ENCODE measurements at regions not wholly inside any gene's neighbourhood (a gene's known extent, or its start where the extent isn't known, plus 50 kb on each side); places are given as distances from the start of the nearest gene placed in this dataset.

GRCh38 chr13:84279166-84279565 lies 396.9 kb upstream of the SLITRK1 start:
- no peak overlapping the region for H3K4me3 Mint-ChIP-seq
- Histone ChIP-seq H3K9me3 (ENCODE audit: low read length) (no peaks in the 10 kb centered on the region), H3K4me3 (ENCODE audit: low read length) (no peak overlapping the region), H3K27me3 (ENCODE audit: insufficient read depth, low read length, poor library complexity, severe bottlenecking) (no peaks in the 10 kb centered on the region), H3K36me3 (ENCODE audit: insufficient read depth, low read length) (no peaks in the 10 kb centered on the region), H3K27ac (ENCODE audit: low read depth, low read length) (no peak overlapping the region), H3K4me1 (ENCODE audit: insufficient read depth, low read length) (no peaks in the 10 kb centered on the region)
- no peaks in the 10 kb centered on the region for H3K36me3 Mint-ChIP-seq
- POLR2A ChIA-PET = no interaction called here
- DNase-seq = no peak
- H3K27me3 Mint-ChIP-seq = no peaks in the 10 kb centered on the region
- no peaks in the 10 kb centered on the region for H3K9me3 Mint-ChIP-seq
- H3K4me1 Mint-ChIP-seq = no peaks in the 10 kb centered on the region
- H3K27ac Mint-ChIP-seq = no peak overlapping the region
- CTCF ChIA-PET = no interaction called here

- Mint-ChIP-seq H3K27ac (no peak overlapping the region), H3K9me3 (no peaks in the 10 kb centered on the region), H3K4me1 (no peaks in the 10 kb centered on the region), H3K4me3 (no peak overlapping the region), H3K36me3 (no peaks in the 10 kb centered on the region), H3K27me3 (no peaks in the 10 kb centered on the region)
- H3K4me3 ChIP-seq (ENCODE audit: low read length) = no peak overlapping the region
- DNase-seq = no peak
- no peak overlapping the region for H3K27ac ChIP-seq (ENCODE audit: low read depth, low read length)
- no peaks in the 10 kb centered on the region for H3K4me1 ChIP-seq (ENCODE audit: insufficient read depth, low read length)
- H3K9me3 ChIP-seq (ENCODE audit: low read length) = no peaks in the 10 kb centered on the region
- POLR2A ChIA-PET = no interaction called here
- CTCF ChIA-PET = no interaction called here
- no peaks in the 10 kb centered on the region for H3K27me3 ChIP-seq (ENCODE audit: insufficient read depth, low read length, poor library complexity, severe bottlenecking)
- no peaks in the 10 kb centered on the region for H3K36me3 ChIP-seq (ENCODE audit: insufficient read depth, low read length)
These were observed 390.7 kb upstream of the SLITRK1 start for GRCh38 chr13:84272877-84273562.

GRCh38 chr13:84265257-84265764 lies 383.0 kb upstream of the SLITRK1 start:
- Histone ChIP-seq H3K4me3 (ENCODE audit: low read length) (no peak overlapping the region), H3K36me3 (ENCODE audit: insufficient read depth, low read length) (no peaks in the 10 kb centered on the region), H3K4me1 (ENCODE audit: insufficient read depth, low read length) (no peaks in the 10 kb centered on the region), H3K9me3 (ENCODE audit: low read length) (no peaks in the 10 kb centered on the region), H3K27ac (ENCODE audit: low read depth, low read length) (no peak overlapping the region), H3K27me3 (ENCODE audit: insufficient read depth, low read length, poor library complexity, severe bottlenecking) (no peaks in the 10 kb centered on the region)
- Mint-ChIP-seq H3K9me3 (peaks cover 0 to 2% (median 0%) of the 10 kb centered on the region in 5 donors), H3K27me3 (peaks cover 0 to 4% of the 10 kb centered on the region in 2 donors), H3K4me1 (no peaks in the 10 kb centered on the region), H3K4me3 (no peak overlapping the region), H3K27ac (no peak overlapping the region), H3K36me3 (no peaks in the 10 kb centered on the region)
- ChIA-PET CTCF (no interaction called here), POLR2A (no interaction called here)
- no peak for DNase-seq

DNA sequence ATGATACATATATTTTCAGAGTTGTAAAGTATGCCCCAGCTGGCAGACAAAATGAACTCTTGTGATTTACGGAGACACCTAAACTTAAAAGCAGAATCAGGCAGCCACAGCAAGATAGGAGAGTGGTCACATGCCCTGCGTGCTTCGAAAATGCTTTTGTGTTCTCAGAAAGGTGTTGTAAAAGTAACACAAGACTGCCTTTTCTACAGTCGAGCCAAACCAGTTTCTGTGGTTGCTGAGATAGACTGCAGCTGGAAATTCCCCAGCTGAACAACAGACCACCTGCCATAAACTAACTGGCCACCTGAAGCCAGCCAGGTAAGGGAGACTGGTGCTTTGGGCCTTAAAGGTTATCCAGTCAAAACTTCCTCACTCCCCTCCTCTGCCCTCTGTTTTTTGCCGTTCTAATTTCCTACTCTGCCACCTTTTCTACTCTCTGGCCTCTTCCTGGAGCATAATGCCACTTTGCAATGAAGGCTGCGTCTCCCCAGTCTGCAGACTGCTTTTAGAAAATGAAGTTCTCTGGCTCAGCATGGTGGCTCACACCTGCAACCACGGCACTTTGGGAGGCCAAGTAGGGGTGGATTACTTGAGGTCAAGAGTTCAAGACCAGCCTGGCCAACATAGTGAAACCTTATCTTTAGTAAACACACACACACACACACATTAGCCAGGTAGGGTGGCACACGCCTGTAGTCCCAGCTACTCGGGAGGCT lies 381.2 kb upstream of the SLITRK1 start:
- H3K4me3 ChIP-seq (ENCODE audit: low read length) = no peak overlapping the region
- H3K4me3 Mint-ChIP-seq = no peak overlapping the region
- ChIA-PET CTCF (no interaction called here), POLR2A (no interaction called here)
- no peaks in the 10 kb centered on the region for H3K36me3 Mint-ChIP-seq
- no peaks in the 10 kb centered on the region for H3K36me3 ChIP-seq (ENCODE audit: insufficient read depth, low read length)
- no peaks in the 10 kb centered on the region for H3K27me3 ChIP-seq (ENCODE audit: insufficient read depth, low read length, poor library complexity, severe bottlenecking)
- no peaks in the 10 kb centered on the region for H3K4me1 Mint-ChIP-seq
- no peaks in the 10 kb centered on the region for H3K4me1 ChIP-seq (ENCODE audit: insufficient read depth, low read length)
- peaks cover 0 to 4% of the 10 kb centered on the region in 2 donors for H3K27me3 Mint-ChIP-seq
- no peak for DNase-seq
- no peak overlapping the region for H3K27ac ChIP-seq (ENCODE audit: low read depth, low read length)
- H3K9me3 ChIP-seq (ENCODE audit: low read length) = no peaks in the 10 kb centered on the region
- H3K27ac Mint-ChIP-seq = no peak overlapping the region
- H3K9me3 Mint-ChIP-seq = peaks cover 0 to 2% (median 0%) of the 10 kb centered on the region in 5 donors

DNA sequence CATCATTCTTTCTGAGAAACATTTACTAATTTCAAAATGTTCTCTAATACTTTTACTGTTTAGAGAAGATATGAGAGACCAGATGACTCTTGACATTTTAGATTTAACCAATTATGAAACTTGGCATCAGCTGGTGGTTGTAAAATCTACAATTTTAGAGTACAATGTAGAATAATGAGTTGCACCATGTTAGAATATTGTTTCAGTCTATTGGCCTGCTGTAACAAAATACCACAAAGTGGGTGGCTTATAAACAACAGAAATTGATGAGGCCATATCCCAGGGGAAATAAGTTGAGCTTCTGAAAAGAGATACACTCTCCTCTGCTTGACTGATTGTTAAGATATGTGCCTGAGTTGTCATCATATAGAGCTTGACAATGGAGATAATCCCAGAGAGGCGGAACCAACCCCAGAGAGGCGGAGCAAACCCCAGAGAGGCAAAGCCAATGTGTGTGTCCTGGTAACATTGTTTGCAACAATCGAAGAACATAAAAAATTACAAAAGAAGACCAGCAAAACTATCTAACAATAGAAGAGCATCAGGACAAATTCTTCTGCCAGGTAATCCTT lies 373.0 kb upstream of the SLITRK1 start:
- Mint-ChIP-seq H3K36me3 (peaks cover 0 to 3% (median 2%) of the 10 kb centered on the region in 3 donors), H3K27ac (no peak overlapping the region), H3K4me3 (no peak overlapping the region), H3K4me1 (no peaks in the 10 kb centered on the region), H3K9me3 (peaks cover 0 to 7% (median 2%) of the 10 kb centered on the region in 5 donors), H3K27me3 (peaks cover 0 to 4% of the 10 kb centered on the region in 2 donors)
- CTCF ChIA-PET = no interaction called here
- DNase-seq = no peak
- Histone ChIP-seq H3K9me3 (ENCODE audit: low read length) (no peaks in the 10 kb centered on the region), H3K4me3 (ENCODE audit: low read length) (no peak overlapping the region), H3K4me1 (ENCODE audit: insufficient read depth, low read length) (no peaks in the 10 kb centered on the region), H3K27me3 (ENCODE audit: insufficient read depth, low read length, poor library complexity, severe bottlenecking) (no peaks in the 10 kb centered on the region), H3K27ac (ENCODE audit: low read depth, low read length) (no peak overlapping the region), H3K36me3 (ENCODE audit: insufficient read depth, low read length) (no peaks in the 10 kb centered on the region)
- POLR2A ChIA-PET = no interaction called here

DNA sequence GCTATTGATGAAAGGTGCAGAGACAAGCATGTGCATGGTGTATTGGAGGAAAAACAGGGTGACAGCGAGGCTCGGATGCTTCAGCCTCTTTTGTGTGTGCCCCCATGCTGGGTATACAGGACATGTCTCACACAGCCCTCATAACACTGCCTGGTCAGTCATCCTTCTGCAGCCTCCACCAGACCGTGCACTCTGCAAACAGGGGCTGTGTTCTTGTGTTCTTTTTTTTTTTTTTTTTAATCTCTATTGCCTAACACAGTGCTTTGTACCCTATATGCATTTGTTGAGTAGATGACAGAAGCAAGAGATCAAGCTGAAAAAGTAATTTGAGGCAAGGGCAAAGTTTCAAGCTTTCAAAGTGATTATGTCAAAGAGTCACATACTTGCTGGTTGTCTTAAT lies 367.2 kb upstream of the SLITRK1 start:
- Histone ChIP-seq H3K36me3 (ENCODE audit: insufficient read depth, low read length) (no peaks in the 10 kb centered on the region), H3K4me1 (ENCODE audit: insufficient read depth, low read length) (no peaks in the 10 kb centered on the region), H3K27ac (ENCODE audit: low read depth, low read length) (no peak overlapping the region), H3K9me3 (ENCODE audit: low read length) (no peaks in the 10 kb centered on the region), H3K27me3 (ENCODE audit: insufficient read depth, low read length, poor library complexity, severe bottlenecking) (no peaks in the 10 kb centered on the region), H3K4me3 (ENCODE audit: low read length) (no peak overlapping the region)
- POLR2A ChIA-PET = no interaction called here
- no peak for DNase-seq
- H3K4me3 Mint-ChIP-seq = no peak overlapping the region
- H3K36me3 Mint-ChIP-seq = peaks cover 0 to 3% (median 2%) of the 10 kb centered on the region in 3 donors
- H3K9me3 Mint-ChIP-seq = peaks cover 0 to 7% (median 2%) of the 10 kb centered on the region in 5 donors
- peaks cover 0 to 7% of the 10 kb centered on the region in 2 donors for H3K27me3 Mint-ChIP-seq
- H3K27ac Mint-ChIP-seq = no peak overlapping the region
- H3K4me1 Mint-ChIP-seq = no peaks in the 10 kb centered on the region
- CTCF ChIA-PET = no interaction called here

DNA sequence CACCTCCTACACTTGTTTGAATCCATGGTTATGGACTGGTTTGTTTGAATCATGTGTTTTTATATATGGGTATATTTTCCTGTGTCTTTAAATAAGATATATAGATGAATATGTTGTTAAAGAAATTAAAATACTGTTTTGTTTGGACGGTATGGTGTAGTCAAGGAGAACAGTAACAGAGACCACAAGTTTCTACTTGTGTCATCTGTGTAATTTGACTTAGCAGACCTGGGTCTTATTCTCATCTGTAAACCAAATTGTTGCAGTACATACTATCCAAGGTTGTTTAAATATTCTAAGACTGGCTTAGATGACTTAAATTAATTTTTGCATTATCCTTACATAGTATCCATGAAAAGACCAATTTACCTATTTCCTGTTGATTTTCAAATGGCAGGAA lies 361.1 kb upstream of the SLITRK1 start:
- ChIA-PET POLR2A (no interaction called here), CTCF (no interaction called here)
- Mint-ChIP-seq H3K36me3 (no peaks in the 10 kb centered on the region), H3K27ac (no peak overlapping the region), H3K9me3 (peaks cover 0 to 3% (median 0%) of the 10 kb centered on the region in 5 donors), H3K27me3 (peaks cover 0 to 3% of the 10 kb centered on the region in 2 donors), H3K4me1 (no peaks in the 10 kb centered on the region), H3K4me3 (no peak overlapping the region)
- no peaks in the 10 kb centered on the region for H3K9me3 ChIP-seq (ENCODE audit: low read length)
- H3K36me3 ChIP-seq (ENCODE audit: insufficient read depth, low read length) = no peaks in the 10 kb centered on the region
- no peak overlapping the region for H3K4me3 ChIP-seq (ENCODE audit: low read length)
- H3K27ac ChIP-seq (ENCODE audit: low read depth, low read length) = no peak overlapping the region
- H3K4me1 ChIP-seq (ENCODE audit: insufficient read depth, low read length) = no peaks in the 10 kb centered on the region
- DNase-seq = no peak
- H3K27me3 ChIP-seq (ENCODE audit: insufficient read depth, low read length, poor library complexity, severe bottlenecking) = no peaks in the 10 kb centered on the region

GRCh38 chr13:84239032-84239431 lies 356.8 kb upstream of the SLITRK1 start:
- H3K4me3 Mint-ChIP-seq = no peak overlapping the region
- POLR2A ChIA-PET = no interaction called here
- no peaks in the 10 kb centered on the region for H3K27me3 ChIP-seq (ENCODE audit: insufficient read depth, low read length, poor library complexity, severe bottlenecking)
- DNase-seq = no peak
- peaks cover 0 to 6% (median 4%) of the 10 kb centered on the region in 3 donors for H3K4me1 Mint-ChIP-seq
- no peaks in the 10 kb centered on the region for H3K27me3 Mint-ChIP-seq
- H3K36me3 ChIP-seq (ENCODE audit: insufficient read depth, low read length) = no peaks in the 10 kb centered on the region
- H3K27ac ChIP-seq (ENCODE audit: low read depth, low read length) = no peak overlapping the region
- peaks cover 0 to 3% (median 0%) of the 10 kb centered on the region in 5 donors for H3K9me3 Mint-ChIP-seq
- no peaks in the 10 kb centered on the region for H3K36me3 Mint-ChIP-seq
- no peaks in the 10 kb centered on the region for H3K9me3 ChIP-seq (ENCODE audit: low read length)
- CTCF ChIA-PET = no interaction called here
- H3K4me1 ChIP-seq (ENCODE audit: insufficient read depth, low read length) = no peaks in the 10 kb centered on the region
- no peak overlapping the region for H3K4me3 ChIP-seq (ENCODE audit: low read length)
- no peak overlapping the region for H3K27ac Mint-ChIP-seq
